Ectodermal cell (in vitro differentiated cells): ENCODE measurements at regions not wholly inside any gene's neighbourhood (a gene's known extent, or its start where the extent isn't known, plus 50 kb on each side); places are given as distances from the start of the nearest gene placed in this dataset.
"Not testable (repeated sequence)": the region's sequence is repeated elsewhere in the genome, so short reads cannot be mapped to it uniquely, and the experiment has no call there.

Source experiments
- H3K27ac ChIP-seq: 2 replicates; pipeline ENCODE4 v1.7.0; 2013; ENCODE audit warnings: mild to moderate bottlenecking, low read depth, low read length; ENCODE audit not compliant: insufficient read depth, poor library complexity, severe bottlenecking
- H3K27me3 ChIP-seq: 2 replicates; pipeline ENCODE4 v1.7.0; 2013; ENCODE audit warnings: mild to moderate bottlenecking, low read length; ENCODE audit not compliant: insufficient read depth, control insufficient read depth, poor library complexity, severe bottlenecking
- H3K36me3 ChIP-seq: one replicate; pipeline ENCODE4 v1.7.0; 2013; ENCODE audit warnings: low read length; ENCODE audit not compliant: control insufficient read depth, insufficient read depth
- H3K4me1 ChIP-seq: one replicate; pipeline ENCODE4 v1.7.0; 2013; ENCODE audit warnings: low read length; ENCODE audit not compliant: control insufficient read depth, insufficient read depth
- H3K4me3 ChIP-seq: 2 replicates; pipeline ENCODE4 v1.7.0; 2013; ENCODE audit warnings: low read depth, low read length, control low read depth; ENCODE audit not compliant: insufficient read depth
- H3K9me3 ChIP-seq: 2 replicates; pipeline ENCODE4 v1.7.0; 2013; ENCODE audit warnings: mild to moderate bottlenecking, low read length, moderate library complexity; ENCODE audit not compliant: control insufficient read depth
- WGBS, 2 experiments: methylation state at CpG; one replicate each; pipeline ENCODE4 v1.1.7; 2013; ENCODE audit warnings: missing lambda C conversion rate in 2 of 2; 5-methylcytosine and 5-hydroxymethylcytosine counted together

GRCh38 chr12:114092981-114093380 lies 126.9 kb upstream of the RBM19 start:
- WGBS, 2 experiments = 92 to 94% methylated on average over 2 of the region's 2 CpGs
- H3K27me3 ChIP-seq = no peaks in the 10 kb centered on the region
- no peaks in the 10 kb centered on the region for H3K9me3 ChIP-seq
- H3K4me1 ChIP-seq = no peaks in the 10 kb centered on the region
- no peaks in the 10 kb centered on the region for H3K36me3 ChIP-seq
- H3K4me3 ChIP-seq = no peak overlapping the region
- no peak overlapping the region for H3K27ac ChIP-seq

DNA sequence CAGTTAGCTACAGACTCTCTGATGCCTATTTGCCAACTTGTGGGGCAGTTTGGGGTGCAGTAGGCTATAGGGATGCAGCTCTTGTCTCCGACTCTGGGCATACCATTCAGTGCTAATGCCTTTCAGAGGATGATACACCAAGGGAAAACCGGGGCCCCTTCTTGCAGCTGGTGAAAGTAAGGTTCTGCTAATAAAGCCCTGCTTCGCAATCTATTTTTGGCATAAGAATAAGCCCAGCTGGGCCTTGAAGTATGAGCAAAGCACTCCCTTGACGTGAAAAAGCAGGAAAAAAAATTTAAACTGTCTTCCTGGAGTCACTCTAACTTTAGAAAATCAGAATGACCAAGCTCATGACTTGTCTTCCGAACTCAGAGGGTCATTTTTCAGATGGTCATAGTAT lies 124.1 kb upstream of the RBM19 start:
- WGBS, 2 experiments = 85 to 90% methylated on average over 5 of the region's 5 CpGs
- H3K27me3 ChIP-seq = no peaks in the 10 kb centered on the region
- H3K4me3 ChIP-seq = no peak overlapping the region
- H3K9me3 ChIP-seq = no peaks in the 10 kb centered on the region
- no peaks in the 10 kb centered on the region for H3K4me1 ChIP-seq
- no peak overlapping the region for H3K27ac ChIP-seq
- no peaks in the 10 kb centered on the region for H3K36me3 ChIP-seq

GRCh38 chr12:114073076-114073475 lies 107.0 kb upstream of the RBM19 start:
- WGBS, 2 experiments = 98 to 100% methylated on average over 2 to 3 of the region's 3 CpGs

GRCh38 chr12:114069507-114069906 lies 103.4 kb upstream of the RBM19 start:
- Histone ChIP-seq H3K27me3 (no peaks in the 10 kb centered on the region), H3K9me3 (no peaks in the 10 kb centered on the region), H3K27ac (no peak overlapping the region), H3K36me3 (no peaks in the 10 kb centered on the region), H3K4me1 (no peaks in the 10 kb centered on the region), H3K4me3 (no peak overlapping the region)
- 85% methylated on average over 1 of the region's 2 CpGs; no CpG with 5 or more reads in 1 of the 2 experiments for WGBS, 2 experiments

More at GRCh38 chr12:114073076-114073475, 107.0 kb upstream of the RBM19 start:
- H3K27ac ChIP-seq = no peak overlapping the region
- H3K27me3 ChIP-seq = no peaks in the 10 kb centered on the region
- no peak overlapping the region for H3K4me3 ChIP-seq
- no peaks in the 10 kb centered on the region for H3K36me3 ChIP-seq
- H3K9me3 ChIP-seq = no peaks in the 10 kb centered on the region
- no peaks in the 10 kb centered on the region for H3K4me1 ChIP-seq

DNA sequence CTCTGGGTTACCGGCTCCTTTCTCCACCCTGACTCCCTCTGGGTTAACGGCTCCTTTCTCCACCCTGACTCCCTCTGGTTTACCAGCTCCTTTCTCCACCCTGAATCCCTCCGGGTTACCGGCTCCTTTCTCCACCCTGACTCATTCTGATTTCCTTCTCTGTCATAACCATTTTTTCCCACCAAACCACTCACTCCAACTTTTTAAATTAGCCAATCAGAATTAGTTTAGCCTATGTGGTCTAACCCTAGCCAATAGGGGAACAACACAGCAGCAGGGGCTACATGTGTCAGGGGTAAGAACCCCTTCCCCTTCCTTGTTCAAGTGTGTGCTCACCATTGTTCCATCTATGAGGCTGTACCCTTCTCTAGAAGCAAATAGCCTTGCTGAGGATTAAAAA lies 98.4 kb upstream of the RBM19 start:
- H3K4me1 ChIP-seq = no peaks in the 10 kb centered on the region
- no peaks in the 10 kb centered on the region for H3K27me3 ChIP-seq
- no peak overlapping the region for H3K4me3 ChIP-seq
- 85% methylated on average over 3 of the region's 4 CpGs for WGBS, 2 experiments
- no peaks in the 10 kb centered on the region for H3K9me3 ChIP-seq
- no peak overlapping the region for H3K27ac ChIP-seq
- H3K36me3 ChIP-seq = no peaks in the 10 kb centered on the region

GRCh38 chr12:114064034-114064433 lies 97.9 kb upstream of the RBM19 start:
- H3K36me3 ChIP-seq, H3K4me1 ChIP-seq, H3K9me3 ChIP-seq, H3K27ac ChIP-seq, H3K4me3 ChIP-seq, H3K27me3 ChIP-seq: not testable (repeated sequence)
- WGBS, 2 experiments = 91 to 96% methylated on average over 4 to 6 of the region's 8 CpGs

DNA sequence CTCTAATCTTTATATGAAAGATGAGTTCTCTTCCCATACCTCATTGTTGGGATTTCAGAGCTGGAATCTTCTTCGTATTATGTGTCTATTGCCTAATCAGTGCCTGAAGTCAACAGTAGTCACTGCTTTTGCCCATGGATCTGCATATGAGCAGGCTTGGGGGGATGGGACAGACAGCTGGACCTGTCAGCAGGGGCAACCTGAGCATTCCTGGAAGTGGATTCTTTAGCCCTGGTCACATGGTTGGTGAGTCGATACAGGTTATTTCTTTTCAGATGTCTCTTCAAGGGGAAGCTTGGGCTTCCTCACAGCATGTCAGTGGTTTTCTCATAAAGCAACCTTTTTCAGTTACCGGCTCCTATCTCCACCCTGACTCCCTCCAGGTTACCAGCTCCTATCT lies 97.3 kb upstream of the RBM19 start:
- no peak overlapping the region for H3K4me3 ChIP-seq
- WGBS, 2 experiments = 86 to 95% methylated on average over 3 of the region's 3 CpGs
- no peaks in the 10 kb centered on the region for H3K27me3 ChIP-seq
- H3K4me1 ChIP-seq = no peaks in the 10 kb centered on the region
- no peaks in the 10 kb centered on the region for H3K9me3 ChIP-seq
- H3K36me3 ChIP-seq = no peaks in the 10 kb centered on the region
- H3K27ac ChIP-seq = no peak overlapping the region

- H3K4me3 ChIP-seq, H3K9me3 ChIP-seq, H3K27me3 ChIP-seq, H3K4me1 ChIP-seq, H3K36me3 ChIP-seq, H3K27ac ChIP-seq: not testable (repeated sequence)
- 93 to 96% methylated on average over 8 of the region's 8 CpGs for WGBS, 2 experiments
Measured at GRCh38 chr12:114056351-114056750, 90.2 kb upstream of the RBM19 start.

- Histone ChIP-seq H3K27me3 (no peaks in the 10 kb centered on the region), H3K4me3 (no peak overlapping the region), H3K4me1 (no peaks in the 10 kb centered on the region), H3K36me3 (no peaks in the 10 kb centered on the region), H3K27ac (no peak overlapping the region), H3K9me3 (no peaks in the 10 kb centered on the region)
- WGBS, 2 experiments = 83 to 86% methylated on average over 7 of the region's 7 CpGs
Measured at GRCh38 chr12:114054982-114055381, 88.9 kb upstream of the RBM19 start.

GRCh38 chr12:114046236-114046998 lies 80.3 kb upstream of the RBM19 start:
- H3K4me3 ChIP-seq = no peak overlapping the region
- WGBS, 2 experiments = 65 to 76% methylated on average over 5 to 6 of the region's 6 CpGs
- H3K36me3 ChIP-seq = no peaks in the 10 kb centered on the region
- peaks cover 4% of the 10 kb centered on the region for H3K4me1 ChIP-seq
- H3K27me3 ChIP-seq = no peaks in the 10 kb centered on the region
- H3K9me3 ChIP-seq = no peaks in the 10 kb centered on the region
- no peak overlapping the region for H3K27ac ChIP-seq
